GM12872 (cell line): ENCODE measurements at regions not wholly inside any gene's neighbourhood (a gene's known extent, or its start where the extent isn't known, plus 50 kb on each side); places are given as distances from the start of the nearest gene placed in this dataset.

Experiments used
- CTCF ChIP-seq: IDR thresholded peaks from 3 replicates; pipeline ENCODE4 v1.5.1; 2011; ENCODE audit warnings: low read depth, mild to moderate bottlenecking, low read length, moderate library complexity; ENCODE audit not compliant: insufficient read depth

- no peak for TF ChIP-seq CTCF
These were observed 1159.3 kb upstream of the TENM3 start for GRCh38 chr4:181083757-181084361.

GRCh38 chr4:181085557-181085956, 1157.6 kb upstream of the TENM3 start:
- TF ChIP-seq CTCF: no peak

GRCh38 chr4:181105487-181105886, 1137.7 kb upstream of the TENM3 start:
- no peak for TF ChIP-seq CTCF

- TF ChIP-seq CTCF: no peak
These were observed 1136.8 kb upstream of the TENM3 start for GRCh38 chr4:181106398-181106797.

GRCh38 chr4:181108237-181108636, 1135.0 kb upstream of the TENM3 start:
- TF ChIP-seq CTCF: no peak

- no peak for TF ChIP-seq CTCF
These were observed 1124.0 kb upstream of the TENM3 start for GRCh38 chr4:181119186-181119585.

GRCh38 chr4:181121733-181122132, 1121.5 kb upstream of the TENM3 start:
- TF ChIP-seq CTCF: no peak
